PC-3 (cell line): ENCODE measurements at regions not wholly inside any gene's neighbourhood (a gene's known extent, or its start where the extent isn't known, plus 50 kb on each side); places are given as distances from the start of the nearest gene placed in this dataset.

Source experiments
- CTCF ChIP-seq: fragments of 300-600 bp; sonication (generic); conservative IDR thresholded peaks from 2 replicates; pipeline ENCODE4 v1.5.1; 2017; ENCODE audit warnings: antibody characterized with exemption, low read depth, mild to moderate bottlenecking, low read length
- EZH2 ChIP-seq: fragments of 300-600 bp; sonication (generic); IDR thresholded peaks from one replicate; pipeline ENCODE4 v1.6.1; 2017; ENCODE audit warnings: antibody characterized with exemption, mild to moderate bottlenecking, low read length; ENCODE audit not compliant: unreplicated experiment
- EZH2phosphoT487 ChIP-seq: fragments of 300-600 bp; sonication (generic); IDR thresholded peaks from 2 replicates; pipeline ENCODE4 v1.6.1; 2018; ENCODE audit warnings: mild to moderate bottlenecking, antibody characterized with exemption, low read length, borderline replicate concordance

GRCh38 chr1:209512821-209513220 lies 70.7 kb upstream of the CAMK1G start:
- TF ChIP-seq CTCF (no peak), EZH2 (no peak), EZH2phosphoT487 (no peak)
